Keratinocyte (primary cell): ENCODE measurements at regions not wholly inside any gene's neighbourhood (a gene's known extent, or its start where the extent isn't known, plus 50 kb on each side); places are given as distances from the start of the nearest gene placed in this dataset.

ENCODE experiments used
- DNase-seq: peaks from one replicate; pipeline ENCODE4 v3.0.0-alpha.2; 2011; ENCODE audit warnings: low read depth, missing footprints, low spot score
- FAIRE-seq: peaks from 2 replicates; lab custom pipeline; 2011; peaks lifted over from hg19 to GRCh38; lab: Jason Lieb, UNC
- H2AFZ ChIP-seq: 2 replicates; pipeline ENCODE4 v1.6.0; 2012; ENCODE audit warnings: low read length, control low read depth, inconsistent platforms; ENCODE audit not compliant: control insufficient read depth
- H3K27ac ChIP-seq: 2 replicates; pipeline ENCODE4 v1.5.1; 2011; ENCODE audit warnings: low read length; ENCODE audit not compliant: control insufficient read depth, insufficient read depth
- H3K27me3 ChIP-seq: 3 replicates; pipeline ENCODE4 v1.6.0; 2011; ENCODE audit warnings: low read length; ENCODE audit not compliant: control insufficient read depth, insufficient read depth; ENCODE audit errors: extremely low read depth
- H3K36me3 ChIP-seq, 2 experiments: 2 replicates in 1 of 2; 3 replicates in 1 of 2; pipeline ENCODE4 v1.5.1; 2011; ENCODE audit warnings: low read length in 2 of 2, mild to moderate bottlenecking in 1 of 2; ENCODE audit not compliant: control insufficient read depth in 2 of 2, insufficient read depth in 2 of 2; ENCODE audit errors: extremely low read depth in 1 of 2
- H3K4me1 ChIP-seq: 3 replicates; pipeline ENCODE4 v1.5.1; 2011; ENCODE audit warnings: low read length; ENCODE audit not compliant: control insufficient read depth, insufficient read depth; ENCODE audit errors: extremely low read depth
- H3K4me2 ChIP-seq: 3 replicates; pipeline ENCODE4 v1.6.0; 2011; ENCODE audit warnings: low read depth, low read length; ENCODE audit not compliant: control insufficient read depth, insufficient read depth; ENCODE audit errors: extremely low read depth
- H3K4me3 ChIP-seq, 3 experiments: fragments of 200-600 bp in 1 of 3; sonication (generic) in 1 of 3; 2 replicates in 2 of 3; 3 replicates in 1 of 3; pipeline ENCODE4 v1.5.1; 2011 to 2016; ENCODE audit warnings: low read length in 3 of 3, mild to moderate bottlenecking in 3 of 3, control low read depth in 2 of 3, inconsistent platforms in 1 of 3, low read depth in 1 of 3, mixed read lengths in 1 of 3, mixed run types in 1 of 3, moderate library complexity in 1 of 3; ENCODE audit not compliant: control insufficient read depth in 2 of 3, insufficient read depth in 2 of 3; ENCODE audit errors: extremely low read depth in 1 of 3
- H3K79me2 ChIP-seq: 2 replicates; pipeline ENCODE4 v1.6.0; 2012; ENCODE audit warnings: low read length; ENCODE audit not compliant: control insufficient read depth, insufficient read depth
- H3K9ac ChIP-seq: 3 replicates; pipeline ENCODE4 v1.6.0; 2011; ENCODE audit warnings: low read length; ENCODE audit not compliant: control insufficient read depth, insufficient read depth; ENCODE audit errors: extremely low read depth
- H3K9me1 ChIP-seq: 3 replicates; pipeline ENCODE4 v1.6.0; 2011; ENCODE audit warnings: low read length; ENCODE audit not compliant: control insufficient read depth, insufficient read depth; ENCODE audit errors: extremely low read depth
- H3K9me3 ChIP-seq: 2 replicates; pipeline ENCODE4 v1.5.1; 2012; ENCODE audit warnings: low read depth, low read length; ENCODE audit not compliant: control insufficient read depth
- H4K20me1 ChIP-seq: 3 replicates; pipeline ENCODE4 v1.6.0; 2011; ENCODE audit warnings: low read length; ENCODE audit not compliant: control insufficient read depth, insufficient read depth; ENCODE audit errors: extremely low read depth
- EZH2 ChIP-seq: IDR thresholded peaks from one replicate; pipeline ENCODE4 v1.6.1; 2012; ENCODE audit warnings: inconsistent platforms, mild to moderate bottlenecking, low read length, moderate library complexity
- dilution Hi-C: fragments of 300-500 bp; cut with MboI; formaldehyde crosslinking; loops from one replicate; pipeline ENCODE4 v1.7.0; 2020; ENCODE audit warnings: low sequenced_read_pairs; ENCODE audit not compliant: extremely low pct_ligation_motif_present
- TF ChIP-seq, protein P1 (sequence below), 3 experiments: IDR thresholded peaks in 1 of 3; conservative IDR thresholded peaks in 1 of 3; optimal IDR thresholded peaks in 1 of 3; 2 replicates in 2 of 3; 3 replicates in 1 of 3; pipeline versions ENCODE3 to v1.5.1; 2011; ENCODE audit warnings: low read length in 3 of 3, mild to moderate bottlenecking in 3 of 3, moderate library complexity in 2 of 3, control low read depth in 1 of 3, inconsistent platforms in 1 of 3; ENCODE audit not compliant: insufficient read depth in 2 of 3; ENCODE audit errors: extremely low read depth in 1 of 3

DNA sequence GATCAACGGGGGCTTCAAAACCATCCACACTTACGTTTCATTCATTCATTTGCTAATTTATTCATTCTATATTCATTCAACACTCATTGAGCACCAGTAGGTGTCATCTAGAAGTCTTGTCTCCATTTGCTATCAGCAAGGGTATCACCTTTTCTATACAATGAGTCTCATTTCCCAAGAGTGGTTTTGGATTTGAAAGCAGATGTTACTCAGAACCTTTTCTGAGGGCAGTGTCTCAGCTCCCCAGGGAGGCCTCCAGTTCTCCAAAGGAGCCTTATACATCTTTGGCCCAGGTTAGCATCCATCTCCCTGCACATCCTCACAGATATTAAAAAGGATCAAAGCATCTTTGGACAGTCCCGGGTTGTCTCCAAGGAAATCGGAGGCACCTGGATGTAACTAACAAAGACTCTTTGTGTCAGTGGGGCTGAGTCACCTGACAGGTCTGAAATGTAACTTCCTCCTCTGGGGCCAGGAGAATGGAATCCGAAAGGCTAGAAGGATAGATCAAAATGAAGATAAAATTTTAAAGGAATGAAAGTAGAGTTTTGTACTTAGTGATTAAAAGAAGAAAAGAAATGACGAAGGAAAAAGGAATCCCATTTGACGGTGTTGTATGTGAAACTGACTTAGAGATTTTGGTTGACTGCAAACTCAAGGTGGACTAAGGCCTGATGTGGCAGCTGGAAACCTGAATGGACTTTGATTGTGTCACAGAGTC lies 103.0 kb downstream of the VCPKMT start:
- DNase-seq: no peak
- H3K9me3 ChIP-seq: no peaks in the 10 kb centered on the region
- peak; percentile 92 for FAIRE-seq
- no peaks in the 10 kb centered on the region for H3K27me3 ChIP-seq
- H3K27ac ChIP-seq: peak overlapping the region; percentile 86
- peak overlapping the region; percentile 41 for H3K9ac ChIP-seq
- no peak overlapping the region for H3K4me3 ChIP-seq
- no peaks in the 10 kb centered on the region for H3K36me3 ChIP-seq
- no peaks in the 10 kb centered on the region for H4K20me1 ChIP-seq
- dilution Hi-C loops: no loop called here
- peak overlapping the region; percentile 39 for H3K4me2 ChIP-seq
- peaks cover 36% of the 10 kb centered on the region for H3K4me1 ChIP-seq
- H3K9me1 ChIP-seq: no peaks in the 10 kb centered on the region
- TF ChIP-seq EZH2: no peak
- TF ChIP-seq, protein P1, sequence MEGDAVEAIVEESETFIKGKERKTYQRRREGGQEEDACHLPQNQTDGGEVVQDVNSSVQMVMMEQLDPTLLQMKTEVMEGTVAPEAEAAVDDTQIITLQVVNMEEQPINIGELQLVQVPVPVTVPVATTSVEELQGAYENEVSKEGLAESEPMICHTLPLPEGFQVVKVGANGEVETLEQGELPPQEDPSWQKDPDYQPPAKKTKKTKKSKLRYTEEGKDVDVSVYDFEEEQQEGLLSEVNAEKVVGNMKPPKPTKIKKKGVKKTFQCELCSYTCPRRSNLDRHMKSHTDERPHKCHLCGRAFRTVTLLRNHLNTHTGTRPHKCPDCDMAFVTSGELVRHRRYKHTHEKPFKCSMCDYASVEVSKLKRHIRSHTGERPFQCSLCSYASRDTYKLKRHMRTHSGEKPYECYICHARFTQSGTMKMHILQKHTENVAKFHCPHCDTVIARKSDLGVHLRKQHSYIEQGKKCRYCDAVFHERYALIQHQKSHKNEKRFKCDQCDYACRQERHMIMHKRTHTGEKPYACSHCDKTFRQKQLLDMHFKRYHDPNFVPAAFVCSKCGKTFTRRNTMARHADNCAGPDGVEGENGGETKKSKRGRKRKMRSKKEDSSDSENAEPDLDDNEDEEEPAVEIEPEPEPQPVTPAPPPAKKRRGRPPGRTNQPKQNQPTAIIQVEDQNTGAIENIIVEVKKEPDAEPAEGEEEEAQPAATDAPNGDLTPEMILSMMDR (optimal IDR thresholded peaks at IDR 0.05 in 1 of 3, IDR thresholded peaks at IDR 0.05 in 1 of 3, conservative IDR thresholded peaks at IDR 0.05 in 1 of 3; ENCODE audit: extremely low read depth in 1 of 3, insufficient read depth in 2 of 3, low read length in 3 of 3): no peak
- H3K79me2 ChIP-seq: no peaks in the 10 kb centered on the region
- no peak overlapping the region for H2AFZ ChIP-seq

DNA sequence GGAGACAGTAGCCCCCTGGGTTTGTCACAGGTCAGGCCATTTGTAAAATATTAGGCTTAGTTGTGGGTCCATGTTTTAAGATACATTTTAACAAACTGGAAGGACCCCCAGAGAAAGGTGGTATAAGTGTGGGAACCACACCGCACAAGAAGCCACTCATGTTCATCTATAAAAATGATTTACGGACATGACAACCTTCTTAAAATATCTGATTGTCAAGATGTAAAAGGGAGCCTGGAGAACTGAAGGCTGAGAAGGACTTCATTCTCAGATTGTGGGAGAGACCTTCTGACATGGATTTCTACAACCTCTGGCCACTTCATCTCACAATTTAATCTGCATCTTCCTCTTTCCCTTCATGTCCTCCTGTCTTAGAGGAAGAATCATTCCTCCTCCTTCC lies 102.4 kb downstream of the VCPKMT start:
- no peak for TF ChIP-seq EZH2
- no peak for DNase-seq
- peak overlapping the region; percentile 86 for H3K27ac ChIP-seq
- no peaks in the 10 kb centered on the region for H3K9me3 ChIP-seq
- H3K4me1 ChIP-seq: peaks cover 36% of the 10 kb centered on the region
- H3K9me1 ChIP-seq: no peaks in the 10 kb centered on the region
- H3K36me3 ChIP-seq: no peaks in the 10 kb centered on the region
- no peaks in the 10 kb centered on the region for H3K79me2 ChIP-seq
- peak overlapping the region; percentile 39 for H3K4me2 ChIP-seq
- dilution Hi-C loops: no loop called here
- H3K4me3 ChIP-seq: no peak overlapping the region
- no peak overlapping the region for H2AFZ ChIP-seq
- no peaks in the 10 kb centered on the region for H4K20me1 ChIP-seq
- no peak for FAIRE-seq
- peak overlapping the region; percentile 20 for H3K9ac ChIP-seq
- H3K27me3 ChIP-seq: no peaks in the 10 kb centered on the region
